IMR-90 (cell line): ENCODE measurements at regions not wholly inside any gene's neighbourhood (a gene's known extent, or its start where the extent isn't known, plus 50 kb on each side); places are given as distances from the start of the nearest gene placed in this dataset.

ENCODE experiments used
- ATAC-seq: fragments of 200-7000 bp; cut with Tn5 transposase; 2 replicates; pipeline ENCODE4 v1.9.1; 2020; ENCODE audit warnings: low read depth, mild to moderate bottlenecking, moderate library complexity
- BruUV-seq: library from RNA; stranded (reverse); fragments of 400-500 nt; replicated peaks from 2 replicates; lab custom pipeline; 2021; lab: Mats Ljungman, UMichigan
- CTCF ChIA-PET: fragments of 300-600 bp; formaldehyde crosslinking; extraction: SDS; loops from one replicate; lab custom pipeline; 2021; ENCODE audit warnings: antibody characterized with exemption; lab: Yijun Ruan, JAX
- POLR2A ChIA-PET: fragments of 300-600 bp; sonication (Branson Sonifier 250); formaldehyde crosslinking; loops from one replicate; lab custom pipeline; 2022; ENCODE audit warnings: antibody characterized with exemption; ENCODE audit not compliant: unreplicated experiment; lab: Charles Lee
- DNase-seq: peaks from one replicate; pipeline ENCODE4 v3.0.0; 2013
- H2AFZ ChIP-seq: replicated peaks from 2 replicates; pipeline ENCODE3; 2013; ENCODE audit warnings: low read length, mild to moderate bottlenecking; ENCODE audit not compliant: poor library complexity
- H2AK5ac ChIP-seq: 2 replicates; pipeline ENCODE4 v1.6.1; 2013; ENCODE audit warnings: low read depth, low read length, inconsistent platforms
- H2AK9ac ChIP-seq: replicated peaks from 2 replicates; pipeline ENCODE3; 2013; ENCODE audit warnings: mild to moderate bottlenecking, low read depth, low read length, moderate library complexity; ENCODE audit not compliant: poor library complexity
- H2BK120ac ChIP-seq: 2 replicates; pipeline ENCODE4 v1.6.1; 2013; ENCODE audit warnings: low read depth, low read length, inconsistent platforms
- H2BK15ac ChIP-seq: 3 replicates; pipeline ENCODE4 v1.6.1; 2013; ENCODE audit warnings: low read depth, low read length, inconsistent platforms
- H2BK20ac ChIP-seq: 2 replicates; pipeline ENCODE4 v1.6.1; 2013; ENCODE audit warnings: low read depth, mild to moderate bottlenecking, inconsistent platforms, low read length, moderate library complexity
- H2BK5ac ChIP-seq: 2 replicates; pipeline ENCODE4 v1.6.1; 2013; ENCODE audit warnings: mild to moderate bottlenecking, low read depth, low read length, inconsistent platforms; ENCODE audit not compliant: poor library complexity, severe bottlenecking
- H3K14ac ChIP-seq: replicated peaks from 2 replicates; pipeline ENCODE4 v1.6.1; 2013; ENCODE audit warnings: low read depth, low read length, inconsistent platforms
- H3K18ac ChIP-seq: 2 replicates; pipeline ENCODE4 v1.6.1; 2013; ENCODE audit warnings: low read depth, low read length, control low read depth
- H3K23ac ChIP-seq: 2 replicates; pipeline ENCODE4 v1.6.1; 2013; ENCODE audit warnings: low read depth, low read length, inconsistent platforms
- H3K27ac ChIP-seq: 2 replicates; pipeline ENCODE4 v1.5.1; 2013; ENCODE audit warnings: mild to moderate bottlenecking, control low read depth, low read length; ENCODE audit not compliant: insufficient read depth
- H3K27me3 ChIP-seq: 2 replicates; pipeline ENCODE4 v1.6.1; 2013; ENCODE audit warnings: low read length; ENCODE audit not compliant: control insufficient read depth, insufficient read depth
- H3K36me3 ChIP-seq: 2 replicates; pipeline ENCODE4 v1.6.1; 2013; ENCODE audit warnings: low read length, mixed read lengths; ENCODE audit not compliant: control insufficient read depth, insufficient read depth
- H3K4ac ChIP-seq: 2 replicates; pipeline ENCODE4 v1.6.1; 2013; ENCODE audit warnings: low read depth, low read length, inconsistent platforms
- H3K4me1 ChIP-seq: 2 replicates; pipeline ENCODE4 v1.6.1; 2013; ENCODE audit warnings: low read length, mixed read lengths; ENCODE audit not compliant: control insufficient read depth, insufficient read depth
- H3K4me2 ChIP-seq: 2 replicates; pipeline ENCODE4 v1.6.1; 2013; ENCODE audit warnings: low read depth, mild to moderate bottlenecking, control low read depth, low read length, moderate library complexity
- H3K4me3 ChIP-seq: 2 replicates; pipeline ENCODE4 v1.5.1; 2013; ENCODE audit warnings: low read depth, mild to moderate bottlenecking, control low read depth, low read length, moderate library complexity; ENCODE audit not compliant: insufficient read depth
- H3K56ac ChIP-seq: 2 replicates; pipeline ENCODE4 v1.6.1; 2013; ENCODE audit warnings: low read length, inconsistent platforms; ENCODE audit not compliant: insufficient read depth; ENCODE audit errors: extremely low read depth
- H3K79me1 ChIP-seq, 2 experiments: 2 replicates each; pipeline ENCODE4 v1.6.1; 2013; ENCODE audit warnings: low read length in 2 of 2, inconsistent platforms in 1 of 2, low read depth in 1 of 2
- H3K9ac ChIP-seq: 2 replicates; pipeline ENCODE4 v1.6.1; 2013; ENCODE audit warnings: low read depth, low read length, control low read depth
- H3K9me1 ChIP-seq: 2 replicates; pipeline ENCODE4 v1.6.1; 2013; ENCODE audit warnings: low read length, inconsistent platforms; ENCODE audit not compliant: insufficient read depth
- H3K9me3 ChIP-seq: 2 replicates; pipeline ENCODE4 v1.6.1; 2013; ENCODE audit warnings: low read length; ENCODE audit not compliant: control insufficient read depth, insufficient read depth
- H4K20me1 ChIP-seq: 2 replicates; pipeline ENCODE4 v1.6.1; 2013; ENCODE audit warnings: low read length, inconsistent platforms; ENCODE audit not compliant: insufficient read depth
- H4K5ac ChIP-seq: 2 replicates; pipeline ENCODE4 v1.6.1; 2013; ENCODE audit warnings: mild to moderate bottlenecking, low read depth, low read length, control low read depth
- H4K8ac ChIP-seq, 2 experiments: 2 replicates each; pipeline ENCODE4 v1.6.1; 2013; ENCODE audit warnings: low read depth in 2 of 2, low read length in 2 of 2, control low read depth in 1 of 2, inconsistent platforms in 1 of 2
- H4K91ac ChIP-seq: 2 replicates; pipeline ENCODE4 v1.6.1; 2013; ENCODE audit warnings: low read depth, low read length, inconsistent platforms; ENCODE audit not compliant: insufficient read depth
- BHLHE40 ChIP-seq: fragments of 150-350 bp; IDR thresholded peaks from 2 replicates; pipeline ENCODE4 v1.6.1; 2016; ENCODE audit warnings: mild to moderate bottlenecking, low read depth, low read length
- CEBPB ChIP-seq: IDR thresholded peaks from 2 replicates; pipeline ENCODE4 v1.6.1; 2012; ENCODE audit warnings: low read depth, low read length, improper control_type of control experiment
- CHD1 ChIP-seq: IDR thresholded peaks from 2 replicates; pipeline ENCODE4 v1.6.1; 2012; ENCODE audit warnings: low read depth, low read length, improper control_type of control experiment
- CTCF ChIP-seq: conservative IDR thresholded peaks from 2 replicates; pipeline ENCODE4 v1.5.1; 2012; ENCODE audit warnings: mild to moderate bottlenecking, low read depth, low read length, improper control_type of control experiment
- FOS ChIP-seq: fragments of 150-350 bp; IDR thresholded peaks from 2 replicates; pipeline ENCODE4 v1.6.1; 2016; ENCODE audit warnings: low read depth, low read length
- MAFK ChIP-seq: IDR thresholded peaks from 2 replicates; pipeline ENCODE4 v1.6.1; 2012; ENCODE audit warnings: low read depth, low read length, improper control_type of control experiment
- MAZ ChIP-seq: IDR thresholded peaks from 2 replicates; pipeline ENCODE4 v1.6.1; 2012; ENCODE audit warnings: low read depth, mild to moderate bottlenecking, low read length, improper control_type of control experiment, moderate library complexity, borderline replicate concordance
- MXI1 ChIP-seq: IDR thresholded peaks from 2 replicates; pipeline ENCODE4 v1.6.1; 2012; ENCODE audit warnings: low read depth, mild to moderate bottlenecking, low read length, moderate library complexity, borderline replicate concordance
- NFE2L2 ChIP-seq: fragments of 150-350 bp; IDR thresholded peaks from 2 replicates; pipeline ENCODE4 v1.6.1; 2016; ENCODE audit warnings: low read depth, mild to moderate bottlenecking, low read length
- POLR2A ChIP-seq: IDR thresholded peaks from 2 replicates; pipeline ENCODE4 v1.6.1; 2012; ENCODE audit warnings: mild to moderate bottlenecking, low read depth, low read length
- RAD21 ChIP-seq: IDR thresholded peaks from 2 replicates; pipeline ENCODE4 v1.6.1; 2012; ENCODE audit warnings: low read length, improper control_type of control experiment
- RCOR1 ChIP-seq: IDR thresholded peaks from 2 replicates; pipeline ENCODE4 v1.6.1; 2012; ENCODE audit warnings: mild to moderate bottlenecking, low read length, improper control_type of control experiment; ENCODE audit not compliant: insufficient replicate concordance
- RFX5 ChIP-seq: IDR thresholded peaks from 2 replicates; pipeline ENCODE4 v1.8.0; 2012; ENCODE audit warnings: low read depth, mild to moderate bottlenecking, low read length, moderate library complexity
- SMC3 ChIP-seq: fragments of 150-350 bp; IDR thresholded peaks from 2 replicates; pipeline ENCODE4 v1.6.1; 2016; ENCODE audit warnings: low read depth, mild to moderate bottlenecking, antibody characterized with exemption, low read length, moderate library complexity
- USF2 ChIP-seq: fragments of 150-350 bp; IDR thresholded peaks from 2 replicates; pipeline ENCODE4 v1.6.1; 2017; ENCODE audit warnings: mild to moderate bottlenecking, antibody characterized with exemption, low read length, low read depth
- WGBS, 2 experiments: methylation state at CpG; one replicate each; pipeline versions ENCODE4 v1.1.5 to v1.1.7; 2013; ENCODE audit warnings: missing lambda C conversion rate in 2 of 2; ENCODE audit not compliant: insufficient read length in 1 of 2; ENCODE audit errors: extremely low coverage in 2 of 2; 5-methylcytosine and 5-hydroxymethylcytosine counted together
- dilution Hi-C: fragments of 300-500 bp; cut with HindIII; formaldehyde crosslinking; loops from one replicate; pipeline ENCODE4 v1.14.3; 2018; ENCODE audit warnings: low sequenced_read_pairs; ENCODE audit not compliant: unreplicated experiment
- in situ Hi-C: fragments of 300-500 bp; cut with MboI; formaldehyde crosslinking; loops from 3 replicates; pipeline ENCODE4 v1.14.3; 2019; ENCODE audit warnings: low sequenced_read_pairs, inconsistent platforms, mixed read lengths
- intact Hi-C: fragments of 100-400 bp; cut with micrococcal nuclease; formaldehyde crosslinking; loops from 2 replicates; pipeline ENCODE4 v1.10.0; 2022
- TF ChIP-seq, protein P1 (sequence below): fragments of 150-350 bp; IDR thresholded peaks from 2 replicates; pipeline ENCODE4 v1.6.1; 2016; ENCODE audit warnings: low read depth, mild to moderate bottlenecking, low read length, moderate library complexity, borderline replicate concordance

GRCh38 chr9:13648676-13649075, 369.2 kb upstream of the MPDZ start:
- no peaks in the 10 kb centered on the region for H4K20me1 ChIP-seq
- no peak overlapping the region for H2BK120ac ChIP-seq
- H3K9ac ChIP-seq, result no peak overlapping the region
- no peak overlapping the region for H2BK5ac ChIP-seq
- no peak overlapping the region for H3K4ac ChIP-seq
- peaks cover 5% of the 10 kb centered on the region; the same call in 1 of the 2 replicates for H3K9me3 ChIP-seq
- no peak overlapping the region for H3K4me2 ChIP-seq
- intact Hi-C loops, result loop anchor here (10.0 kb wide), 1 partner anchor 584 kb away; no protein-coding TSS in a partner anchor
- no peak overlapping the region for H2AK5ac ChIP-seq
- BruUV-seq, result no TSS peak
- no peaks in the 10 kb centered on the region for H3K27me3 ChIP-seq
- H2AK9ac ChIP-seq, result no peak overlapping the region
- H2BK20ac ChIP-seq, result no peak overlapping the region
- H4K91ac ChIP-seq, result no peak overlapping the region
- no peaks in the 10 kb centered on the region for H3K9me1 ChIP-seq
- no peak overlapping the region for H4K5ac ChIP-seq
- CTCF ChIA-PET, result no interaction called here
- DNase-seq, result no peak
- no peak overlapping the region for H3K23ac ChIP-seq
- H3K4me1 ChIP-seq, result no peaks in the 10 kb centered on the region
- in situ Hi-C loops, result no loop called here
- no peak overlapping the region for H3K4me3 ChIP-seq
- no peaks in the 10 kb centered on the region for H3K79me1 ChIP-seq
- no peak for ATAC-seq
- H2BK15ac ChIP-seq, result no peak overlapping the region
- POLR2A ChIA-PET, result no interaction called here
- H4K8ac ChIP-seq, result no peak overlapping the region
- no peaks in the 10 kb centered on the region for H3K36me3 ChIP-seq
- H3K27ac ChIP-seq, result no peak overlapping the region
- no peak overlapping the region for H3K56ac ChIP-seq
- H3K14ac ChIP-seq, result no peak overlapping the region
- TF ChIP-seq USF2 (no peak), BHLHE40 (no peak), CHD1 (no peak), CTCF (no peak), POLR2A (no peak), RFX5 (no peak), FOS (no peak), MAFK (no peak), NFE2L2 (no peak), CEBPB (no peak), RAD21 (no peak), MAZ (no peak), MXI1 (no peak), RCOR1 (no peak), SMC3 (no peak)
- TF ChIP-seq, protein P1, sequence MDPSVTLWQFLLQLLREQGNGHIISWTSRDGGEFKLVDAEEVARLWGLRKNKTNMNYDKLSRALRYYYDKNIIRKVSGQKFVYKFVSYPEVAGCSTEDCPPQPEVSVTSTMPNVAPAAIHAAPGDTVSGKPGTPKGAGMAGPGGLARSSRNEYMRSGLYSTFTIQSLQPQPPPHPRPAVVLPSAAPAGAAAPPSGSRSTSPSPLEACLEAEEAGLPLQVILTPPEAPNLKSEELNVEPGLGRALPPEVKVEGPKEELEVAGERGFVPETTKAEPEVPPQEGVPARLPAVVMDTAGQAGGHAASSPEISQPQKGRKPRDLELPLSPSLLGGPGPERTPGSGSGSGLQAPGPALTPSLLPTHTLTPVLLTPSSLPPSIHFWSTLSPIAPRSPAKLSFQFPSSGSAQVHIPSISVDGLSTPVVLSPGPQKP, result no peak
- no peak overlapping the region for H2AFZ ChIP-seq
- dilution Hi-C loops, result no loop called here
- H3K18ac ChIP-seq, result no peak overlapping the region
- no CpG with 5 or more reads among the region's 3 CpGs for WGBS, 2 experiments
